HEK293 (cell line): ENCODE measurements at regions not wholly inside any gene's neighbourhood (a gene's known extent, or its start where the extent isn't known, plus 50 kb on each side); places are given as distances from the start of the nearest gene placed in this dataset.

Source experiments
- CTCF ChIA-PET: fragments of 350-600 bp; formaldehyde crosslinking; extraction: SDS; loops from one replicate; lab custom pipeline; 2021; ENCODE audit warnings: antibody characterized with exemption; lab: Yijun Ruan, JAX
- POLR2A ChIA-PET: fragments of 300-600 bp; formaldehyde crosslinking; extraction: SDS; loops from one replicate; lab custom pipeline; 2020; ENCODE audit warnings: antibody characterized with exemption, inconsistent platforms; lab: Yijun Ruan, JAX
- H3K27ac ChIP-seq: fragments of 200-500 bp; sonication (Bioruptor generic); 2 replicates; pipeline ENCODE4 v1.5.1; 2014; ENCODE audit warnings: low read depth, low read length, control low read depth, inconsistent platforms; ENCODE audit errors: extremely low read depth
- H3K36me3 ChIP-seq, 2 experiments: fragments of 200-500 bp in 1 of 2; sonication (Bioruptor generic) in 1 of 2; 1 replicate in 1 of 2; 2 replicates in 1 of 2; pipeline ENCODE4 v1.5.1; 2014 to 2017; ENCODE audit warnings: inconsistent platforms in 2 of 2, low read length in 2 of 2; ENCODE audit not compliant: control insufficient read depth in 2 of 2, insufficient read depth in 1 of 2
- H3K4me1 ChIP-seq: fragments of 200-500 bp; sonication (Bioruptor generic); 2 replicates; pipeline ENCODE4 v1.5.1; 2014; ENCODE audit warnings: mild to moderate bottlenecking, low read length, inconsistent platforms; ENCODE audit not compliant: control insufficient read depth, insufficient read depth
- H3K4me3 ChIP-seq: 2 replicates; pipeline ENCODE4 v1.5.1; 2011; ENCODE audit warnings: low read depth, mild to moderate bottlenecking, control low read depth, low read length, moderate library complexity
- H3K9me3 ChIP-seq: fragments of 200-500 bp; sonication (Bioruptor generic); 2 replicates; pipeline ENCODE4 v1.5.1; 2014; ENCODE audit warnings: low read depth, low read length, inconsistent platforms; ENCODE audit not compliant: control insufficient read depth, insufficient read depth
- BCL11B ChIP-seq: fragments of 450-650 bp; formaldehyde crosslinking; IDR thresholded peaks from 2 replicates; pipeline ENCODE4 v1.5.1; 2016; ENCODE audit warnings: low read depth, missing biosample characterization, missing genetic modification characterization
- GLI4 ChIP-seq: fragments of 450-650 bp; formaldehyde crosslinking; IDR thresholded peaks from 2 replicates; pipeline ENCODE4 v1.5.1; 2016; ENCODE audit warnings: missing biosample characterization, missing genetic modification characterization
- KLF1 ChIP-seq: fragments of 450-650 bp; formaldehyde crosslinking; IDR thresholded peaks from 2 replicates; pipeline ENCODE4 v1.5.1; 2016; ENCODE audit warnings: missing biosample characterization, missing genetic modification characterization
- KLF9 ChIP-seq: fragments of 450-650 bp; formaldehyde crosslinking; IDR thresholded peaks from 2 replicates; pipeline ENCODE4 v1.5.1; 2016; ENCODE audit warnings: missing biosample characterization, missing genetic modification characterization, low read depth
- OVOL3 ChIP-seq: fragments of 450-650 bp; formaldehyde crosslinking; IDR thresholded peaks from 2 replicates; pipeline ENCODE4 v1.5.1; 2016; ENCODE audit warnings: missing biosample characterization, missing genetic modification characterization
- PRDM6 ChIP-seq: fragments of 450-650 bp; formaldehyde crosslinking; IDR thresholded peaks from 2 replicates; pipeline ENCODE4 v1.5.1; 2017; ENCODE audit warnings: missing biosample characterization, missing genetic modification characterization
- SP2 ChIP-seq: fragments of 450-650 bp; formaldehyde crosslinking; IDR thresholded peaks from 2 replicates; pipeline ENCODE4 v1.5.1; 2016; ENCODE audit warnings: missing biosample characterization, missing genetic modification characterization
- SP3 ChIP-seq: fragments of 450-650 bp; formaldehyde crosslinking; IDR thresholded peaks from 2 replicates; pipeline ENCODE4 v1.5.1; 2016; ENCODE audit warnings: missing biosample characterization, missing genetic modification characterization
- SP7 ChIP-seq: fragments of 450-650 bp; formaldehyde crosslinking; IDR thresholded peaks from 2 replicates; pipeline ENCODE4 v1.5.1; 2016; ENCODE audit warnings: missing biosample characterization, missing genetic modification characterization
- ZBTB20 ChIP-seq: fragments of 450-650 bp; formaldehyde crosslinking; IDR thresholded peaks from 2 replicates; pipeline ENCODE4 v1.5.1; 2016; ENCODE audit warnings: missing biosample characterization, missing genetic modification characterization
- ZFP69B ChIP-seq: fragments of 450-650 bp; formaldehyde crosslinking; IDR thresholded peaks from 2 replicates; pipeline ENCODE4 v1.5.1; 2016; ENCODE audit warnings: missing biosample characterization, missing genetic modification characterization
- ZNF114 ChIP-seq: fragments of 450-650 bp; formaldehyde crosslinking; IDR thresholded peaks from 2 replicates; pipeline ENCODE4 v1.5.0; 2017; ENCODE audit warnings: missing biosample characterization, missing genetic modification characterization
- ZNF132 ChIP-seq: fragments of 450-650 bp; formaldehyde crosslinking; IDR thresholded peaks from 2 replicates; pipeline ENCODE4 v1.5.1; 2017; ENCODE audit warnings: missing biosample characterization, missing genetic modification characterization, borderline replicate concordance
- ZNF133 ChIP-seq: fragments of 450-650 bp; formaldehyde crosslinking; IDR thresholded peaks from 2 replicates; pipeline ENCODE4 v1.5.1; 2016; ENCODE audit warnings: missing biosample characterization, missing genetic modification characterization
- ZNF391 ChIP-seq: fragments of 450-650 bp; formaldehyde crosslinking; IDR thresholded peaks from 2 replicates; pipeline ENCODE4 v1.5.1; 2016; ENCODE audit warnings: low read depth, missing biosample characterization, missing genetic modification characterization, borderline replicate concordance
- ZNF404 ChIP-seq: fragments of 450-650 bp; formaldehyde crosslinking; IDR thresholded peaks from 2 replicates; pipeline ENCODE4 v1.5.1; 2017; ENCODE audit warnings: missing biosample characterization, missing genetic modification characterization
- ZNF449 ChIP-seq: fragments of 450-650 bp; formaldehyde crosslinking; IDR thresholded peaks from 2 replicates; pipeline ENCODE4 v1.5.1; 2017; ENCODE audit warnings: missing biosample characterization, mild to moderate bottlenecking, missing genetic modification characterization, moderate library complexity
- ZNF585B ChIP-seq: fragments of 450-650 bp; formaldehyde crosslinking; IDR thresholded peaks from 2 replicates; pipeline ENCODE4 v1.5.1; 2016; ENCODE audit warnings: missing biosample characterization, missing genetic modification characterization
- ZNF596 ChIP-seq: fragments of 450-650 bp; IDR thresholded peaks from 2 replicates; pipeline ENCODE4 v1.5.0; 2018; ENCODE audit warnings: missing biosample characterization, mild to moderate bottlenecking, missing genetic modification characterization, moderate library complexity
- ZNF600 ChIP-seq: fragments of 450-650 bp; formaldehyde crosslinking; IDR thresholded peaks from 2 replicates; pipeline ENCODE4 v1.5.1; 2016; ENCODE audit warnings: missing biosample characterization, missing genetic modification characterization
- ZNF654 ChIP-seq: fragments of 450-650 bp; formaldehyde crosslinking; IDR thresholded peaks from 2 replicates; pipeline ENCODE4 v1.5.1; 2016; ENCODE audit warnings: low read depth, missing biosample characterization, missing genetic modification characterization
- ZNF658 ChIP-seq: fragments of 450-650 bp; formaldehyde crosslinking; IDR thresholded peaks from 2 replicates; pipeline ENCODE4; 2016; ENCODE audit warnings: missing biosample characterization, missing genetic modification characterization
- ZNF747 ChIP-seq: fragments of 450-650 bp; formaldehyde crosslinking; IDR thresholded peaks from 2 replicates; pipeline ENCODE4 v1.5.1; 2016; ENCODE audit warnings: missing biosample characterization, missing genetic modification characterization
- ZSCAN16 ChIP-seq: fragments of 450-650 bp; formaldehyde crosslinking; IDR thresholded peaks from 2 replicates; pipeline ENCODE4 v1.5.1; 2016; ENCODE audit warnings: missing biosample characterization, missing genetic modification characterization
- ZXDB ChIP-seq: fragments of 450-650 bp; formaldehyde crosslinking; IDR thresholded peaks from 2 replicates; pipeline ENCODE4 v1.5.1; 2016; ENCODE audit warnings: missing biosample characterization, missing genetic modification characterization

GRCh38 chr7:33792547-33793105, 112.7 kb upstream of the BMPER start:
- 0 out of 2 replicates have a peak, but pooled peaks have one; percentile 48 for TF ChIP-seq SP7 (tag by site-specific recombination)
- TF ChIP-seq BCL11B (tag by site-specific recombination), result no peak
- TF ChIP-seq ZBTB20, result peak; percentile 49; the same call in 1 of the 2 replicates
- Histone ChIP-seq H3K4me1 (peaks cover 4% of the 10 kb centered on the region), H3K9me3 (no peaks in the 10 kb centered on the region), H3K4me3 (no peak overlapping the region), H3K36me3 (no peaks in the 10 kb centered on the region), H3K27ac (no peak overlapping the region)
- CTCF ChIA-PET, result no interaction called here
- POLR2A ChIA-PET, result no interaction called here

- Histone ChIP-seq H3K4me1 (peaks cover 4% of the 10 kb centered on the region), H3K9me3 (no peaks in the 10 kb centered on the region), H3K4me3 (no peak overlapping the region), H3K36me3 (no peaks in the 10 kb centered on the region), H3K27ac (no peak overlapping the region)
- TF ChIP-seq SP3 (tag by site-specific recombination) (no peak), ZSCAN16 (no peak), ZNF596 (tag by site-specific recombination) (no peak), ZNF132 (tag by site-specific recombination) (no peak), ZNF585B (tag by site-specific recombination) (no peak), GLI4 (tag by site-specific recombination) (no peak), ZNF600 (no peak)
- ChIA-PET POLR2A (no interaction called here), CTCF (no interaction called here)
Measured at GRCh38 chr7:33793616-33794015, 111.7 kb upstream of the BMPER start.

- H3K4me3 ChIP-seq, result no peak overlapping the region
- peaks cover 4% of the 10 kb centered on the region for H3K4me1 ChIP-seq
- H3K27ac ChIP-seq, result no peak overlapping the region
- no peaks in the 10 kb centered on the region for H3K36me3 ChIP-seq
- no peak for TF ChIP-seq ZNF596 (tag by site-specific recombination)
- TF ChIP-seq ZNF133 (tag by site-specific recombination), result 0 out of 2 replicates have a peak, but pooled peaks have one; percentile 38
- TF ChIP-seq, all 188 proteins: peak for 1
- ChIA-PET CTCF (no interaction called here), POLR2A (no interaction called here)
- H3K9me3 ChIP-seq, result no peaks in the 10 kb centered on the region
Measured at GRCh38 chr7:33794419-33794818, 110.9 kb upstream of the BMPER start.

GRCh38 chr7:33794959-33795358, 110.4 kb upstream of the BMPER start:
- H3K9me3 ChIP-seq, result no peaks in the 10 kb centered on the region
- H3K36me3 ChIP-seq, result no peaks in the 10 kb centered on the region
- CTCF ChIA-PET, result interaction anchor here (3.1 kb wide), 1 partner anchor 13 kb away, joined by 16 read pairs; no protein-coding TSS in a partner anchor
- POLR2A ChIA-PET, result no interaction called here
- H3K4me1 ChIP-seq, result peaks cover 4% of the 10 kb centered on the region
- no peak overlapping the region for H3K4me3 ChIP-seq
- TF ChIP-seq KLF1 (no peak), ZSCAN16 (no peak), ZFP69B (tag by site-specific recombination) (no peak), ZNF654 (tag by site-specific recombination) (no peak), ZNF658 (tag by site-specific recombination) (no peak), ZNF404 (tag by site-specific recombination) (no peak), ZNF114 (tag by site-specific recombination) (no peak), ZNF391 (tag by site-specific recombination) (no peak), OVOL3 (no peak), SP2 (tag by site-specific recombination) (no peak), PRDM6 (tag by site-specific recombination) (no peak), ZNF747 (tag by site-specific recombination) (no peak), ZNF449 (no peak), ZXDB (tag by site-specific recombination) (no peak), KLF9 (tag by site-specific recombination) (no peak)
- TF ChIP-seq, all 188 proteins: peak for 0
- H3K27ac ChIP-seq, result no peak overlapping the region
